ENCODE measurements at regions not wholly inside any gene's neighbourhood (a gene's known extent, or its start where the extent isn't known, plus 50 kb on each side); places are given as distances from the start of the nearest gene placed in this dataset.

DNA sequence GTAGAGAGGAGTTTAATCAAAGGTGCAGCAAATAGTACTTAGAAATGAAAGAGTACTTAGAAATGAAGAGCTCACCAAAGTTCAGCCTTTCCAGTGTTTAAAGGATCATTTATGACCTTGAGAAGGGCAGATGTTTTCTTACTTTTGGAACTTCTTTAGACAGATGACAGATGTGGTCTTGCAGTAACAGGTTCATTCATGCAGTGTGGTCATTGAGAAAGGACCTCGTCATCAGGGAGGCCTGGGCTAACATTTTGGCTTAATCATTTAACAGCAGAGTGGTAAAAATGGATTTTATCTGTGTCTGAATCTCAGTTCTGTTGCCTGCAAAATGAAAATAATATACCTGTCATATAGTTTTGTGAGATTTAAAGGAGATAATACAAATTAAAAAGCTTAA is 75.1 kb upstream of the NT5C1B start:
- DNase-seq (ENCODE audit: low read depth, low spot score): no peak

DNA sequence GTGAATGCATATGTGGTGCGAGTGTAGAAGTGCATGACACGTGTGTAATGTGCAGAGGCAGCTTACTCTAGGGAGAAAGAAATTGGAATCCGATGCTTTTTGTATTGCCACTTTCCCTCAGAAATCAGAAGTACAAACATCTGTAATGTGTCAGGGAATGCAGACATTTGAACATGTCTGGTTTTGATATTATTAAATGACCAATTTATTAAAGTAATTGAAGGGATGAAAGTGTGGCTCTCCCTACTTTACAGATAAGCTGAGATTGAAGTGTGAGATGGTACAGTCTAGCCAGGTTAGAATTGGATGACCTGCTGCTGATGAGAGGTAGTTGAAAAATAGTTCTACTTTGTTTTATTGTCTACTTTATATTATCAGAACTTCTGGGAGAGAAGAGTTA is 74.5 kb upstream of the NT5C1B start:
- DNase-seq (ENCODE audit: low read depth, low spot score): no peak

DNA sequence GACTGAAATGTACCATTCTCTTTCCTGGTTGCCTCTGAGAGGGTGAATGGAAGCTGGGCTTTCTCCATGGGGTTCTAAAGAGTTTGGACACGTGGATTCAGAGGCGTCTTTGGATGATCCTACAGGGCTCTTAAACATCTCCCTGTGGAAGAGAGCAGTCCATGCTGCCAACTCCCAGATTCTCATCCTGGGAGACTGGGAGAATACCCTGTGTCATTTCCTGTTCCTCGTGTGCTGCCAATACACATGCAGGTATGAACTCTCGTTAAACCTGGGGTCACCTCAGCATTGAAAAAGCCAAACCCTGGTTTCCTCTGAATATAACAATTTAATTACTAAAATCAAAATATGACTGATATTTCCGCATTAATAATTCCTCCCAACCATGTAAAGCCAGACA is 73.3 kb upstream of the NT5C1B start:
- DNase-seq (ENCODE audit: low read depth, low spot score): no peak

DNA sequence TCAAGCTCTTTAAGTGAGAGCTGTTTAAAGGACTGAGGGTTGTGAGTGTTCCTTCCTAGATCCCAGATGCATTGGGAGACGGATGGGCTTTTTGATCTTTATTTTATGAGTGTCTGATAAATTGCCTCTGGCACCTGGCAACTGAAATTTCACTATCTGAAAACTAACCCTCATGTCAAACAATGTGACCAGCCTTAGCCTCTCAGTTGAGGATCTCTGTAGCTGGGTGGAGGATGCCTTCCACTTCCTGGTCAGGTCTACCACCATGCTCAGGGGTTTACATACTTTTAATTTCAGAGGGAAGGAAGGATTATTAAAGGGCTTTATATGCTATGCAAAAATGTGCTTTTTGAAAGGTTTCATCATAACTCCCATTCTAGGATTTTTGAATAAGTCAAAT is 70.5 kb upstream of the NT5C1B start:
- DNase-seq (ENCODE audit: low read depth, low spot score): no peak

DNA sequence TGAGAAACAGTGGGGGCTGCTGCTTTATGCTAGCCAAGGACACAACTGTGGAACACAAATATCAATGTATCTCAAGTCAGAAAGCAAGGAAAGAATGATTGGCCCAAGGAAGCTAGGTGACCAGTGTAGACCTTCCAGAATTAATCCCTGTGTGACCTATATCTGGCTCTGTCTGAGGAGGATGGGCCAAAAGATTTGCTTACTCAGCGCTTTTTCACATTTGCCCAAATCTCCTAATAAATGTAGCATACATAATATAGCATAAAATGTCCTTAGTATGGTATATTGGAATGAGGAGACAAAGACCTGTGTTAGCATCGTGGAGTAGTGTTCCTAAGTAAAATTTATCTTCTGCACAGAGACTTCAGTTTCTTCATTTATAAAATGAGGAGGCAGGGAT is 66.7 kb upstream of the NT5C1B start:
- no peak for DNase-seq (ENCODE audit: low read depth, low spot score)

DNA sequence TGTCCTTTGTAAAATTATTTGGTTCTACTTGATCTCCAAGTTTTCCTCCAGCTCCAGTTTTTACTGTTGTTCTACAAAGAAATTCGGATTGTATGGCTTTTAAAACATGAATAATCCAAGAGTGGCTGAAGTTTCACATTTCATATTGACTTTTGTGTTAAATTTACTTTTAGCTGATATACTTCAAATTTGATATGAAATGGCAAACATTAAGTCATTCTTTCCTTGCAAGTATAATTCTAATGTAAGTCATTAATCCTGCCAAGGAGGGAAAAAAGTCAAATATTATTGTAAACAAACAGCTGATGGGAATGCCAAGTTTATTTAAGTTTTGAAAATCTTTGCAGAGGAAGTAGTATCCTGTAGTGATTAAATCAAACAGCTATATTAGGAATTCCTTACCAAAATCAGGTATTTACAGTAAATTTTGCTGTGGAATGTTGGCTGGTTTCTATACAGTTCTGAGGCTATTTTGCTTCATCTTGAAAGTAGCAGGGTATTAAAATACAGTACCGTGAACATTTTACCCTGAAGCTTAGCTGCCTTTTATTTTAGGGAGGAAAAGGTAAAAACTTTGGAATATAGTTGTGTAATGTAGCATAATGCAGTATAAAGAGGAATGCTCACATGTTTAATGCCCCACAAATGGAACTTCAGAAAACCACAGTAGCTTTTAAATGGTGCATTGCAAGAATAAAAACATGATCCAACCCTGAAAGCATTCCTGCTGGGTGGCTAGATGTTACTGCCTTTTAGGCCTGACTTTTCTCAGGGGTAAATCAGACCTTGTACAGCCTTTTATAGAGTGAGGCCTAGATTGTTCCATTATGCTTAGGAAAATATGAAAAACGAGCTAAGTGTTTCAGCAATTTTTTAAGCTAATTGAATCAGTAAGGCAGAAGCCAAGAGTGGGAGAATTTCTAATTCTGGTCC is 62.7 kb upstream of the NT5C1B start:
- no peak for DNase-seq (ENCODE audit: low read depth, low spot score)

DNA sequence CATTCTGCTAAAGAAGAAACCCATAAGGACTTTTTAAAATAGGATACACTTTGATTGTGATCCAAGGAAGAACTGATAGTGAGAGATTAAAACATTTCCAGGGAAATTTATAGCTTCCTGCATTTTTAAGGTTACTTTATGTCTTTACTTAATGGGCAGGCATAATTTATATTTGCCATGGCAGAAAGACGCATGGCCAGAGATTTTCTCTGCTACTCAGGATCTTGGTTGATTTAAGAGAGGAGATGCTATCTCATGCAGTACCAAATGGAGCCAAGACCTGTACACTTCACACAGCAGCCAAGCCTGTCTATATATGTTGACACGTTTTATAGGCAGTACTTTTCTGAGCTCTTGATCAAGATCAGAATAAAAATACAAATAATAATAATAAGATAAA is 60.9 kb upstream of the NT5C1B start:
- DNase-seq (ENCODE audit: low read depth, low spot score): no peak

DNA sequence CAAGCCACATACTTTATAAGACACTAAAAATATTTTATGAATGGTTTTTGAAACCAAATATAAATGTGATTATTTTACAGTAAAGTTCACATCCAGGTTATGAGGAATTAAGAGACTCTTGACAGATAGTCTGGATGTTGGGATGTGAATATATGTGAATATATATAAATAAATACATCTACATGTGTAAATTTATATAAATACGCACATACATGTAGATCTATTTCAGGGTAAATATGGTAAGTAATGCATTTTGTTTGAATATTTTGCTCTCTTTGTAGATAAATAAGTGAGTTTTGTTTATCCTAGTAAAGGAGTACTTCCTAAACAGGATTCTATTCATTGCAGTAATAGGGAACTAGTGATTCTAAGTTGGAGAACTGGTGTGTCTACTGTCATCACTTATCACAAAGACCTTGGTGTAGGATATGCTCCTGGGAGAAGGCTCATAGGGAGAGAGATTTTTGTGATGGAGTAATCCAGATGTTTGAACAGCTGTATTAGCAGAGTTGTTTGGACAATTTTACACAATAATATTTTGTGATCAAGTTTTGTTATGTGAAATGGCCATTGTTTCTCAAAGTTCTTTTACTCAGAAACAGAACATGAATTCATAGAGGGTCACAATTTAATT is 60.2 kb upstream of the NT5C1B start:
- no peak for DNase-seq (ENCODE audit: low read depth, low spot score)

DNA sequence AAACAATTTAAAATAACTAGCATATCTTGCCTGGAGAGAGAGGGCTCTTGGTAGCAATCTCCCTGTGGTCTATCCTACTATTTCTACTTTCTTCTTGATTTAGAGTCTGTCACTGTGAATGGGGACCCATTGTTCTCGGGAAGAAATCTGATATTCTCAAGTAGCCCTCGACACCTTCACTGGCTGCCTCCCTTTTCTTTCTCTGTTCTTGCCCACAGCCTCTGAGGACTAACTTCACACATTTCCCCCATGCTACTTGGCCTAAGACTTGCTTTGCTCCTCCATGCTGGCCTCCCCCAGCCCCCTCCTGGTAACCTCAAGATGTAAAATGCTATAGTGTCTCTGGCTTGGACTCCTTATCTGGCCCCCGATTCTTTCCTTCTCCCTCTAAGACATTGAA is 58.8 kb upstream of the NT5C1B start:
- no peak for DNase-seq (ENCODE audit: low read depth, low spot score)

DNA sequence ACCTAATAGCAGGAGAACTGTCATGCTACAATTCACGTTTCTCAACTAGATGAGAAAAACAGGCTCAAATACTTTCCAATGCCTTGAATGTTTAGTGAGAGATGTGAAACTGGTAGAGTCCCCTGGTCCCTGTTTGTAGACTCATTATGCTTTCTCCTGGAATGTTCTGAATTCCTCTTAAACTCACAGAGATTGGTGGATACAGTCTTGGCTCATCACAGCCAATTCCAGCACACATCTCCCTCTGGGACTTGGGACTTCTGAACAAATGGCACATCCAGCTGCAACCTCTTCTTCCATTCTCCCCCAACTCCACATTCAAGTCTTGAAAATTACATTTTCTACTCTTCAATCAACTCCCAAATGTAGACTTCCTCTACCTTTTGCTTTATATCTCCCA is 58.4 kb upstream of the NT5C1B start:
- no peak for DNase-seq (ENCODE audit: low read depth, low spot score)

DNA sequence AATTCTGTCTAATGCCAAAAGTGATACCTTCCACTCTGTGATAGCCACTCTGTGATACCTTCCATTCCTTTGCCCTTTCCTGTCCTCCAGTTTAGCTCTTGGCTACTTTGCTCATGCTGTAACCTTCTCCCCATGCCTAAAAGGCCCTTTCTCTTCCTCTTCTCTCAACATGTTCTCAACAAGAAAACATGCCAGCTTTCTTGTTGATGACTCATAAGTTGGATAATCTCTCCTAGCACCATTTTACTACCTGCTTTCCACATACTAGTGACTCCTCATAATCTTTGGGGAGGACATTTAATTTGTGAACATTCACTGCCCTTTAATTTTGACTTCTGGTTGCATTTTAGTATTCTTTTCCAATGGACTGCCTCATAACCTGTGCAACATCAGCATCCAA is 55.9 kb upstream of the NT5C1B start:
- no peak for DNase-seq (ENCODE audit: low read depth, low spot score)

DNA sequence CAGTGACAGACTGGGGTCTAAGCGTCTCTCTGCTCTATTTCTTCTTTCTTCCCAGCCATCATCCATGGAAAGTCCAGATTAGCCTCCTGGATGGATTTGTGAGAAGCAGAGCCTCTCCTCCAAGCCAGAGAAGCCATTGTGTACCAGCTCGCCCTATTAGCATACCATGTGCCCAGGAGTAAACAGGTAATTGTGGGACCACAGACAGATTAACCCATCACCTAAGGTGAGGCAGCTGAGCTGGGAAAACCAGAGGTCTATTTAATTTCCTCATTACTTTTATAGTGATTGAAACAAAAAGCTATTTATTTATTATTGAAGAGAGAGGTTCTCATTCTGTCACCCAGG is 54.7 kb upstream of the NT5C1B start:
- DNase-seq (ENCODE audit: low read depth, low spot score): no peak

DNA sequence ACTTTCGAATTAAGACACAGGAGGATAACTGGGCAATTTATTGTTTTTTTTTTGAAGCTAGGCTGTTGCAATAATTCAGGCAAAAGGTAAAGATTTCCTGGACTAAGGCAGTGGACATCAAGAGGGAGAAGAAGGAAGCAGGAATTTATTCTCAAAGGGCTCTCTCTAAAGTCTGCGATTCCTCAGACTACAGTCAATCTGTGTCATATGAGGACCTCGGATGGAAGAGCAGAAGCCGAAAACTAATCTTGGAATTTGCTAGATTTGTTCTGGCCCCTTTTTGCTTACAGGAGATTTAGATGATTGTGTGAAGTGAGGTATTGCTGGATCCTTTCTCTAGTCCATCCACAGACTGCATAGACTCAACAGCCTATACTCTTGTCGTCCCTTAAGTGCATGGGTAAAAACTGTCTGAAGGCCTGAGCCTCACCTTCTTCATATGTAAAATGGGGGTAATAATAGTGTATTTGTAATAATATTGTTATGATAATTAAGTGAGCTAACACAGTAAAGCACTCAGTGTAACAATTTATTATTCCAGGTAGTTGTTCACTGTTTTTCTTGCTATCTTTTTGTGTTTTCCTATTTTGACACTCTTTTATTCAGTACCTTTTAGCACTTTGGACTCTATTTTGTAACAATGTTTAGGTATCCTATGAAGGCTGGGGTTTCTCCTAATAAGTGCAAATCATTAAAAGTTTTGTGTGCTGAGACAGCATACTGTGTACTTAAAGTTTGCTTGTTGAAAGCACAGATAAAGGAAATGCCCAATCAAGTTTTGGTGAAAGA is 54.2 kb upstream of the NT5C1B start:
- DNase-seq (ENCODE audit: low read depth, low spot score): no peak

DNA sequence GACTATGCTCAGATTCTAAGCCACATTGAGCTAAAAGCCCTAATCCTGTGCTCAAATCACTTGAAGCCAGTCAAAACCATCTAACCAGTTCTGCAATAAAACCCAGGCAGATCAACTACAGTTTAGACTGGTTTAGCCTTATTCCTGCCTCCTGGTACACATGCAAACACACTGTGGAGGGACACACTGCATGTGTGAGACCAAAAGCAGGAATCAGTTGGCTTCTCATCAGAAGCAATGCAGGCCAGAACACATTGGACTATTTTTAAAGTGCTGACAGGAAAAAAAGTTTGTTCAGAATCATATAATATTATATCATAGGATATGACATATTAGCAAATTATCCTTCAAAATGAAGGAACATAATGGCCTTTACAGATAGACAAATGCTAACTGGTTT is 52.5 kb upstream of the NT5C1B start:
- DNase-seq (ENCODE audit: low read depth, low spot score): no peak

DNA sequence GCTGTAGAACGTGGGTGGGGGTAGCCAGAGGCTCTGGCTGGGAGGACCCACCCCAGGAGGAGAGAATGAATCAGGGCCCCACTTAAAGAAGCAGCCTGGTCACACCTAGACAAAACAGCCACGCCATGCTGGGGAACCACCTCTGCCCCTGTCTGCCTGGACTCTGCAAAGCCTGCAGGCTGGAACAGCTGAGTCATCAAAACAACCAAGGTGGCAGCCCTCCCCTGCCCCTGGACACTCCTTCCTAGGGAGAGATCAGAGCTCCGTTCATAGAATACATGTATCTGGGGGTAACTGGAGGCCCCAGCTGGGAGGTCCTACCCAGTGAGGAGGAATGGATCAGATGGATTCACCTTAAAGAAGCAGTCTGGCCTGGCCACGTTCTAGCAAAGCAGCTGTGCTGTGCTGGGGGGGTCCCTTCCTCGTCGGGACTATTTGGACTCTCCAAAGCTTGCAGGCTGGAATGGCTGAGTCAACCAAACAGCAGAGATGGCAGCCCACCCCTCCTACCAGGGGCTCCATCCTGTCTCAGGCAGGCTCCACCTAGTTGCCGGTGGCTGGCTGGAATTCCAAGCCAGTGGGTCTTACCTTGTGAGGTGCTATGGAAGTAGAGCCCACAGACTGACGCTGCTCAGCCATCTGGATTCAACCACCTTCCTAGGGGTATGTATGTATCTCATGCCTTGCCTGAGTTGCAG is 50.5 kb upstream of the NT5C1B start:
- DNase-seq (ENCODE audit: low read depth, low spot score): no peak

Data from smooth muscle cell of the brain vasculature (primary cell).